Ishikawa (cell line): ENCODE measurements at regions not wholly inside any gene's neighbourhood (a gene's known extent, or its start where the extent isn't known, plus 50 kb on each side); places are given as distances from the start of the nearest gene placed in this dataset.

Experiments
- CEBPB ChIP-seq: IDR thresholded peaks from 2 replicates; pipeline ENCODE4 v1.6.1; 2012
- CREB1 ChIP-seq: IDR thresholded peaks from 2 replicates; pipeline ENCODE4 v1.6.1; 2012; ENCODE audit warnings: low read depth
- EGR1 ChIP-seq: IDR thresholded peaks from 2 replicates; pipeline ENCODE4 v1.6.1; 2012
- EP300 ChIP-seq: IDR thresholded peaks from 2 replicates; pipeline ENCODE4 v1.6.1; 2012; ENCODE audit warnings: borderline replicate concordance
- FOXM1 ChIP-seq: IDR thresholded peaks from 2 replicates; pipeline ENCODE4 v1.6.1; 2012; ENCODE audit warnings: low read depth, borderline replicate concordance
- MAX ChIP-seq: IDR thresholded peaks from 2 replicates; pipeline ENCODE4 v1.6.1; 2012
- RAD21 ChIP-seq: IDR thresholded peaks from 2 replicates; pipeline ENCODE4 v1.6.1; 2012; ENCODE audit warnings: low read depth
- TAF1 ChIP-seq: IDR thresholded peaks from 2 replicates; pipeline ENCODE4 v1.6.1; 2012; ENCODE audit warnings: low read depth, mild to moderate bottlenecking
- TCF12 ChIP-seq: IDR thresholded peaks from 2 replicates; pipeline ENCODE4 v1.6.1; 2012; ENCODE audit warnings: low read depth
- TEAD4 ChIP-seq: IDR thresholded peaks from 2 replicates; pipeline ENCODE4 v1.6.1; 2012
- USF1 ChIP-seq: IDR thresholded peaks from 2 replicates; pipeline ENCODE4 v1.6.1; 2012
- YY1 ChIP-seq: IDR thresholded peaks from 2 replicates; pipeline ENCODE4 v1.6.1; 2012; ENCODE audit warnings: low read depth
- ZBTB7A ChIP-seq: IDR thresholded peaks from 2 replicates; pipeline ENCODE4 v1.6.1; 2012; ENCODE audit warnings: low read depth
- TF ChIP-seq, protein P1 (sequence below): IDR thresholded peaks from 2 replicates; pipeline ENCODE4 v1.6.1; 2012; ENCODE audit warnings: low read depth, mild to moderate bottlenecking

DNA sequence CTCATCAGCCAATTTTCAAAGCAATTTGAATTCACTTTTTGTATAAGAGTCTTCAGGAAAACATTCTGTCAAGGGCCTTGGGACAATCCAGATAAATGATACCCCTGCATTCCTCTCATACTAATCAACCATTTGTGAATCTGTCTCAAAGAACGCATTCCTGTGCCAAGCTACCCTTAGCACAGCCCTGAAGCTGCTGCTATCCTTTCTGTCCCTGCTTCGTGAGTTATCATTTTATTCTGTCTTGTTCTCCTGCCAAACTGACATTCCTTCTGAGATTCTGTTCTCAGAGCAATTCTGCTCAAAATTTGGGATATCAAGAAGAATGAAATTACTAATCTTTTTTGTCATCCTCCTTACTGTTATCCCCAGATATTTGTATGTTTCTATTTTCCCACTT, 213.9 kb upstream of the STXBP5 start:
- TF ChIP-seq CEBPB (no peak), RAD21 (no peak), EGR1 (no peak), TAF1 (no peak), MAX (no peak), ZBTB7A (no peak), FOXM1 (no peak), EP300 (no peak), CREB1 (no peak), YY1 (no peak), USF1 (no peak), TEAD4 (peak; percentile 46; the same call in 1 of the 2 replicates), TCF12 (no peak)
- TF ChIP-seq, protein P1, sequence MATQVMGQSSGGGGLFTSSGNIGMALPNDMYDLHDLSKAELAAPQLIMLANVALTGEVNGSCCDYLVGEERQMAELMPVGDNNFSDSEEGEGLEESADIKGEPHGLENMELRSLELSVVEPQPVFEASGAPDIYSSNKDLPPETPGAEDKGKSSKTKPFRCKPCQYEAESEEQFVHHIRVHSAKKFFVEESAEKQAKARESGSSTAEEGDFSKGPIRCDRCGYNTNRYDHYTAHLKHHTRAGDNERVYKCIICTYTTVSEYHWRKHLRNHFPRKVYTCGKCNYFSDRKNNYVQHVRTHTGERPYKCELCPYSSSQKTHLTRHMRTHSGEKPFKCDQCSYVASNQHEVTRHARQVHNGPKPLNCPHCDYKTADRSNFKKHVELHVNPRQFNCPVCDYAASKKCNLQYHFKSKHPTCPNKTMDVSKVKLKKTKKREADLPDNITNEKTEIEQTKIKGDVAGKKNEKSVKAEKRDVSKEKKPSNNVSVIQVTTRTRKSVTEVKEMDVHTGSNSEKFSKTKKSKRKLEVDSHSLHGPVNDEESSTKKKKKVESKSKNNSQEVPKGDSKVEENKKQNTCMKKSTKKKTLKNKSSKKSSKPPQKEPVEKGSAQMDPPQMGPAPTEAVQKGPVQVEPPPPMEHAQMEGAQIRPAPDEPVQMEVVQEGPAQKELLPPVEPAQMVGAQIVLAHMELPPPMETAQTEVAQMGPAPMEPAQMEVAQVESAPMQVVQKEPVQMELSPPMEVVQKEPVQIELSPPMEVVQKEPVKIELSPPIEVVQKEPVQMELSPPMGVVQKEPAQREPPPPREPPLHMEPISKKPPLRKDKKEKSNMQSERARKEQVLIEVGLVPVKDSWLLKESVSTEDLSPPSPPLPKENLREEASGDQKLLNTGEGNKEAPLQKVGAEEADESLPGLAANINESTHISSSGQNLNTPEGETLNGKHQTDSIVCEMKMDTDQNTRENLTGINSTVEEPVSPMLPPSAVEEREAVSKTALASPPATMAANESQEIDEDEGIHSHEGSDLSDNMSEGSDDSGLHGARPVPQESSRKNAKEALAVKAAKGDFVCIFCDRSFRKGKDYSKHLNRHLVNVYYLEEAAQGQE = no peak
